ENCODE measurements at regions not wholly inside any gene's neighbourhood (a gene's known extent, or its start where the extent isn't known, plus 50 kb on each side); places are given as distances from the start of the nearest gene placed in this dataset.
"Not testable (repeated sequence)": the region's sequence is repeated elsewhere in the genome, so short reads cannot be mapped to it uniquely, and the experiment has no call there.

DNA sequence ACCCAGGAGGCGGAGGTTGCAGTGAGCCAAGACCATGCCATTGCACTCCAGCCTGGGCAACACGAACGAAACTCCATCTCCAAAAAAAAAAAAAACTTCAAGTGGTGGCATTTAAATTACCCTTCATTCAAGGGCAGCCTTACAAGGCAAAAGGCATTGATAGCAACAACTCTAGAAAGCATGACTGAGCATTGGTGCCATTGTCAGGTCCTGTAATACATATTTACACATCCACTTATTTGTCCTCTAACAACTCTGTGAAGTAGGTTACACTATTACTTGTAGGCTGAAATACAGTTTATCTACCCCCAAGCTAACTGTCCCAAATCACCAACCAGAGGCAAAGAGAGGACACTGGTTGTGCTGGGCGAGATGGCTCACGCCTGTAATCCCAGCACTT lies 52.7 kb upstream of the LARP1 start:
- Histone ChIP-seq H3K23ac (ENCODE audit: insufficient read length) (no peak overlapping the region), H2AFZ (ENCODE audit: low read length) (no peak overlapping the region), H3K27me3 (replicated peaks in 1 of 4; ENCODE audit: control insufficient read depth in 3 of 4, extremely low read depth in 1 of 4, insufficient read depth in 3 of 4, low read length in 3 of 4) (no peaks in the 10 kb centered on the region), H3K79me1 (ENCODE audit: low read depth, low read length) (no peaks in the 10 kb centered on the region), H2AK5ac (ENCODE audit: low read depth, low read length) (no peak overlapping the region), H2BK12ac (ENCODE audit: low read depth, low read length) (no peak overlapping the region), H3K14ac (ENCODE audit: insufficient read length) (no peak overlapping the region), H3K4me2 (ENCODE audit: insufficient read depth in 1 of 2, low read depth in 2 of 2, low read length in 2 of 2) (no peak overlapping the region), H3K36me3 (ENCODE audit: control insufficient read depth in 2 of 4, insufficient read depth in 4 of 4, low read length in 3 of 4) (no peaks in the 10 kb centered on the region), H3K4ac (replicated peaks; ENCODE audit: insufficient read length, low read depth, low read length) (no peak overlapping the region), H4K8ac (ENCODE audit: extremely low read depth, insufficient read depth, low read length) (no peak overlapping the region), H3K27ac (ENCODE audit: low read depth, low read length) (no peak overlapping the region), H3K23me2 (ENCODE audit: low read depth, low read length) (no peaks in the 10 kb centered on the region), H3K9me3 (ENCODE audit: insufficient read depth in 2 of 2, low read depth in 1 of 2, low read length in 1 of 2) (no peaks in the 10 kb centered on the region), H2BK20ac (ENCODE audit: low read length) (no peak overlapping the region), H2BK120ac (replicated peaks; ENCODE audit: low read depth, low read length) (no peak overlapping the region), H2BK15ac (ENCODE audit: low read length) (no peak overlapping the region), H4K91ac (replicated peaks; ENCODE audit: insufficient read length, low read length) (no peak overlapping the region), H3K4me1 (replicated peaks in 1 of 4; ENCODE audit: control insufficient read depth in 3 of 4, insufficient read depth in 4 of 4, low read length in 3 of 4) (peaks cover 2 to 16% (median 4%) of the 10 kb centered on the region in 4 experiments; a peak in 6 of 7 replicates), H4K5ac (ENCODE audit: insufficient read length, low read depth, low read length) (no peak overlapping the region), H3K56ac (replicated peaks; ENCODE audit: insufficient read length, low read depth, low read length) (no peak overlapping the region), H3K4me3 (ENCODE audit: extremely low read depth in 1 of 4, insufficient read depth in 2 of 4, low read depth in 3 of 4, low read length in 4 of 4) (no peak overlapping the region), H2BK5ac (ENCODE audit: low read depth, low read length) (no peak overlapping the region), H3K9ac (replicated peaks in 1 of 4; ENCODE audit: extremely low read depth in 1 of 4, low read depth in 3 of 4, low read length in 3 of 4) (no peak overlapping the region), H4K20me1 (replicated peaks in 1 of 2; ENCODE audit: control insufficient read depth in 1 of 2, insufficient read depth in 2 of 2, low read length in 2 of 2) (no peaks in the 10 kb centered on the region), H3K18ac (ENCODE audit: extremely low read depth, low read length) (no peak overlapping the region), H3K79me2 (ENCODE audit: control insufficient read depth in 1 of 2, insufficient read depth in 2 of 2, low read length in 2 of 2) (peaks cover 0 to 12% of the 10 kb centered on the region in 2 experiments; a peak in 2 of 4 replicates)
- no peak for TF ChIP-seq CBX8 (IDR thresholded peaks at IDR 0.05; ENCODE audit: borderline replicate concordance, low read depth, low read length)
- CTCF ChIA-PET (ENCODE audit: partially characterized antibody): interaction anchor here (1.3 to 2.2 kb wide), 2 partner anchors 9 to 15 kb away, joined by 3 to 10 read pairs; no protein-coding TSS in a partner anchor
- no peak for FAIRE-seq
- POLR2A ChIA-PET (ENCODE audit: partially characterized antibody): no interaction called here
- no peak for DNase-seq (ENCODE audit: low read depth in 1 of 2, low spot score in 2 of 2)
- WGBS, 2 experiments (ENCODE audit: extremely low coverage in 1 of 2, insufficient coverage in 1 of 2, insufficient read length in 1 of 2, insufficient replicate concordance in 2 of 2, low coverage in 1 of 2, low lambda C conversion rate in 2 of 2, missing lambda C conversion rate in 1 of 2): 92% methylated on average over 5 of the region's 5 CpGs; no CpG with 5 or more reads in 1 of the 2 experiments

DNA sequence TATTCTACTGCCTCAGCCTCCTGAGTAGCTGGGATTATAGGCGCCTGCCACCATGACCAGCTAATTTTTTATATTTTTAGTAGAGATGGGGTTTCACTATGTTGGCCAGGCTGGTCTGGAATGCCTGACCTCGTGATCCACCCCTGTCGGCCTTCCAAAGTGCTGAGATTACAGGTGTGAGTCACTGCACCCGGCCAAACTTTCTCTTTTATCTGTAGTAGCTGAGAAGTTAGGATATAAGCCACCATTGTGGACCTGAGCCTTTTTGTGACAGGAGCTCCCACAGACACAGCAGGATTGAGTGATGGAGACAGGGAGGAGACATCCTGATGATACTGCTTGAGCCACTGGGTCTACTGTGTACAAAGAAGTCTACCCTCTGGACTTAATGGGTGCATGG lies 53.5 kb upstream of the LARP1 start:
- H4K8ac ChIP-seq (ENCODE audit: extremely low read depth, insufficient read depth, low read length); H2BK5ac ChIP-seq (ENCODE audit: low read depth, low read length); H3K27ac ChIP-seq (ENCODE audit: low read depth, low read length); H3K4me3 ChIP-seq (ENCODE audit: extremely low read depth in 1 of 4, insufficient read depth in 2 of 4, low read depth in 3 of 4, low read length in 4 of 4); H3K56ac ChIP-seq (replicated peaks; ENCODE audit: insufficient read length, low read depth, low read length); H3K36me3 ChIP-seq (ENCODE audit: control insufficient read depth in 2 of 4, insufficient read depth in 4 of 4, low read length in 3 of 4); H3K14ac ChIP-seq (ENCODE audit: insufficient read length); H3K4me2 ChIP-seq (ENCODE audit: insufficient read depth in 1 of 2, low read depth in 2 of 2, low read length in 2 of 2); H4K20me1 ChIP-seq (replicated peaks in 1 of 2; ENCODE audit: control insufficient read depth in 1 of 2, insufficient read depth in 2 of 2, low read length in 2 of 2); H3K4ac ChIP-seq (replicated peaks; ENCODE audit: insufficient read length, low read depth, low read length); H3K79me1 ChIP-seq (ENCODE audit: low read depth, low read length); H2BK12ac ChIP-seq (ENCODE audit: low read depth, low read length); H3K9ac ChIP-seq (replicated peaks in 1 of 4; ENCODE audit: extremely low read depth in 1 of 4, low read depth in 3 of 4, low read length in 3 of 4); H3K23me2 ChIP-seq (ENCODE audit: low read depth, low read length); H2AK5ac ChIP-seq (ENCODE audit: low read depth, low read length); H2BK20ac ChIP-seq (ENCODE audit: low read length); H2BK15ac ChIP-seq (ENCODE audit: low read length); H4K5ac ChIP-seq (ENCODE audit: insufficient read length, low read depth, low read length); H2BK120ac ChIP-seq (replicated peaks; ENCODE audit: low read depth, low read length); H3K27me3 ChIP-seq (replicated peaks in 1 of 4; ENCODE audit: control insufficient read depth in 3 of 4, extremely low read depth in 1 of 4, insufficient read depth in 3 of 4, low read length in 3 of 4); FAIRE-seq; H4K91ac ChIP-seq (replicated peaks; ENCODE audit: insufficient read length, low read length); H3K9me3 ChIP-seq (ENCODE audit: insufficient read depth in 2 of 2, low read depth in 1 of 2, low read length in 1 of 2); H3K23ac ChIP-seq (ENCODE audit: insufficient read length); DNase-seq (ENCODE audit: low read depth in 1 of 2, low spot score in 2 of 2); H3K18ac ChIP-seq (ENCODE audit: extremely low read depth, low read length); H2AFZ ChIP-seq (ENCODE audit: low read length): not testable (repeated sequence)
- ChIA-PET POLR2A (ENCODE audit: partially characterized antibody) (interaction anchor here (1.0 kb wide), 1 partner anchor 12 kb away, joined by 3 read pairs; no protein-coding TSS in a partner anchor), CTCF (ENCODE audit: partially characterized antibody) (interaction anchor here (0.9 to 2.2 kb wide), 3 partner anchors 8 to 50 kb away, joined by 3 to 10 read pairs (median 4); no protein-coding TSS in a partner anchor)
- peaks cover 0 to 12% of the 10 kb centered on the region in 2 experiments; a peak in 2 of 4 replicates for H3K79me2 ChIP-seq (ENCODE audit: control insufficient read depth in 1 of 2, insufficient read depth in 2 of 2, low read length in 2 of 2)
- H3K4me1 ChIP-seq (replicated peaks in 1 of 4; ENCODE audit: control insufficient read depth in 3 of 4, insufficient read depth in 4 of 4, low read length in 3 of 4): peaks cover 5 to 16% (median 9%) of the 10 kb centered on the region in 4 experiments
- 83% methylated on average over 4 of the region's 4 CpGs; no CpG with 5 or more reads in 1 of the 2 experiments for WGBS, 2 experiments (ENCODE audit: extremely low coverage in 1 of 2, insufficient coverage in 1 of 2, insufficient read length in 1 of 2, insufficient replicate concordance in 2 of 2, low coverage in 1 of 2, low lambda C conversion rate in 2 of 2, missing lambda C conversion rate in 1 of 2)
